ENCODE measurements at regions not wholly inside any gene's neighbourhood (a gene's known extent, or its start where the extent isn't known, plus 50 kb on each side); places are given as distances from the start of the nearest gene placed in this dataset.

GRCh38 chr16:9383281-9383680 lies 291.8 kb downstream of the HAPSTR1 start:
- no peak for DNase-seq
- no peak overlapping the region for H3K27ac ChIP-seq
- TF ChIP-seq POLR2AphosphoS5 (IDR thresholded peaks at IDR 0.05) (no peak), POLR2A (IDR thresholded peaks at IDR 0.05) (no peak), EP300 (IDR thresholded peaks at IDR 0.05) (no peak)
- TF ChIP-seq, protein P1, sequence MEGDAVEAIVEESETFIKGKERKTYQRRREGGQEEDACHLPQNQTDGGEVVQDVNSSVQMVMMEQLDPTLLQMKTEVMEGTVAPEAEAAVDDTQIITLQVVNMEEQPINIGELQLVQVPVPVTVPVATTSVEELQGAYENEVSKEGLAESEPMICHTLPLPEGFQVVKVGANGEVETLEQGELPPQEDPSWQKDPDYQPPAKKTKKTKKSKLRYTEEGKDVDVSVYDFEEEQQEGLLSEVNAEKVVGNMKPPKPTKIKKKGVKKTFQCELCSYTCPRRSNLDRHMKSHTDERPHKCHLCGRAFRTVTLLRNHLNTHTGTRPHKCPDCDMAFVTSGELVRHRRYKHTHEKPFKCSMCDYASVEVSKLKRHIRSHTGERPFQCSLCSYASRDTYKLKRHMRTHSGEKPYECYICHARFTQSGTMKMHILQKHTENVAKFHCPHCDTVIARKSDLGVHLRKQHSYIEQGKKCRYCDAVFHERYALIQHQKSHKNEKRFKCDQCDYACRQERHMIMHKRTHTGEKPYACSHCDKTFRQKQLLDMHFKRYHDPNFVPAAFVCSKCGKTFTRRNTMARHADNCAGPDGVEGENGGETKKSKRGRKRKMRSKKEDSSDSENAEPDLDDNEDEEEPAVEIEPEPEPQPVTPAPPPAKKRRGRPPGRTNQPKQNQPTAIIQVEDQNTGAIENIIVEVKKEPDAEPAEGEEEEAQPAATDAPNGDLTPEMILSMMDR (IDR thresholded peaks at IDR 0.05), result no peak
- H3K9me3 ChIP-seq, result peaks cover 0 to under 1% (median 0%) of the 10 kb centered on the region in 4 donors
- WGBS, 2 donors, result 82 to 91% methylated on average over 3 of the region's 3 CpGs
- no peaks in the 10 kb centered on the region for H3K36me3 ChIP-seq
- no peak overlapping the region for H3K4me3 ChIP-seq
- intact Hi-C loops (cut with DNase I), result no loop called here
- no peaks in the 10 kb centered on the region for H3K27me3 ChIP-seq
- H3K4me1 ChIP-seq, result no peaks in the 10 kb centered on the region

GRCh38 chr16:9384141-9384540 lies 292.7 kb downstream of the HAPSTR1 start:
- no peaks in the 10 kb centered on the region for H3K27me3 ChIP-seq
- no peaks in the 10 kb centered on the region for H3K36me3 ChIP-seq
- no peak overlapping the region for H3K4me3 ChIP-seq
- DNase-seq, result peak; percentile 77
- TF ChIP-seq POLR2A (IDR thresholded peaks at IDR 0.05) (no peak), POLR2AphosphoS5 (IDR thresholded peaks at IDR 0.05) (peak in 1 of 4 donors; percentile 36)
- intact Hi-C loops (cut with DNase I), result no loop called here
- peaks cover 0 to 2% (median 0%) of the 10 kb centered on the region in 4 donors for H3K9me3 ChIP-seq
- no peak overlapping the region for H3K27ac ChIP-seq
- no peaks in the 10 kb centered on the region for H3K4me1 ChIP-seq
- 73 to 85% methylated on average over 4 of the region's 4 CpGs for WGBS, 2 donors

- no peak for DNase-seq
- Histone ChIP-seq H3K4me1 (no peaks in the 10 kb centered on the region), H3K36me3 (no peaks in the 10 kb centered on the region), H3K9me3 (peaks cover 0 to 3% (median under 1%) of the 10 kb centered on the region in 4 donors), H3K4me3 (no peak overlapping the region), H3K27me3 (no peaks in the 10 kb centered on the region), H3K27ac (no peak overlapping the region)
- no peak for TF ChIP-seq POLR2AphosphoS5 (IDR thresholded peaks at IDR 0.05)
- TF ChIP-seq EP300 (IDR thresholded peaks at IDR 0.05), result no peak
- intact Hi-C loops (cut with DNase I), result no loop called here
- 88 to 94% methylated on average over 1 of the region's 1 CpG for WGBS, 2 donors
These were observed 298.2 kb downstream of the HAPSTR1 start for GRCh38 chr16:9389543-9390207.

DNA sequence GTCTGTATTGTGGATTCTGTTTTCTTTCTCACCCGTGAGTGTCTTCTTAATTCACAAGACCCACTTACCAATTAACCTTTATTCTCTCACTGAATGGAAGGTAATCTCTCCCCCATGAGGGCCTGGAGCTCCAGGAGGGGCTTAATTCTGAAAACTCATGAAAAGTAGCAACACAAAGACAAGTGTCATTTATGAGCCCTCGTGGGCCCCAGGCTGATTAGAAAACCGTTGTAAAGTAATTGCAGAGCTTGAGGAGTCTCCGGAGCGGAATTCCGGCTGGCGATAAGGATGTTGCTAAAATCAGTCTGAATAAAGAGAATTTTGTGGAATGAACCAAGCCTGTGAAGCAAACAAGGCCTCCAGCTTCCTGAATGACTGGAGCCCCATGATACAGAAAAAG lies 301.5 kb downstream of the HAPSTR1 start:
- no peaks in the 10 kb centered on the region for H3K4me1 ChIP-seq
- H3K9me3 ChIP-seq, result peaks cover 0 to 3% (median under 1%) of the 10 kb centered on the region in 4 donors
- H3K4me3 ChIP-seq, result no peak overlapping the region
- intact Hi-C loops (cut with DNase I), result no loop called here
- no peak for TF ChIP-seq POLR2AphosphoS5 (IDR thresholded peaks at IDR 0.05)
- no peak for TF ChIP-seq POLR2A (IDR thresholded peaks at IDR 0.05)
- TF ChIP-seq, protein P1 (IDR thresholded peaks at IDR 0.05), result no peak
- no peak for TF ChIP-seq EP300 (IDR thresholded peaks at IDR 0.05)
- WGBS, 2 donors, result 72 to 77% methylated on average over 7 of the region's 7 CpGs
- no peaks in the 10 kb centered on the region for H3K36me3 ChIP-seq
- DNase-seq, result no peak
- no peaks in the 10 kb centered on the region for H3K27me3 ChIP-seq
- no peak overlapping the region for H3K27ac ChIP-seq

DNA sequence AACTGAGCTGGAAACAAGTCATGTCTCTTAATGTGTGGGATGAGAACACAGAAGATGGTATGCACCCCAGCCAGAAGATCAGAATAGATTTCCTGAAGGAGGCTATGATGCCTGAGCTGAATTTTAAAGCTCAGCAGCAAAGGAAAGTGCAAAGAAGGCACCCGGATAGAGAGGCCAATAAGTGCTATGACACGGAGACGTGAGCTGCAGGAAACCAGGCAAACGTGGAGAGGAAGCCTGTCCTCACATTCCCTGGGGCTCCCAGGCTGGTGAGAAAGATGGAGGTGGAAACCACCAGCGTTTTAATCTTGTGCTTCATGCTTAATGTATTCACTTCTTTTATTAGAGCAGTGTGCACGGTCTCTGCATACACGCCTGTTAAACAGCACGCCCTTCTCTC lies 302.1 kb downstream of the HAPSTR1 start:
- WGBS, 2 donors, result 54 to 63% methylated on average over 8 of the region's 8 CpGs
- Histone ChIP-seq H3K9me3 (peaks cover 0 to 3% (median 0%) of the 10 kb centered on the region in 4 donors), H3K36me3 (no peaks in the 10 kb centered on the region), H3K4me1 (no peaks in the 10 kb centered on the region), H3K27ac (no peak overlapping the region), H3K27me3 (no peaks in the 10 kb centered on the region), H3K4me3 (no peak overlapping the region)
- DNase-seq, result no peak
- intact Hi-C loops (cut with DNase I), result no loop called here
- TF ChIP-seq EP300 (IDR thresholded peaks at IDR 0.05) (no peak), POLR2AphosphoS5 (IDR thresholded peaks at IDR 0.05) (no peak), POLR2A (IDR thresholded peaks at IDR 0.05) (no peak)
- TF ChIP-seq, protein P1 (IDR thresholded peaks at IDR 0.05), result no peak

DNA sequence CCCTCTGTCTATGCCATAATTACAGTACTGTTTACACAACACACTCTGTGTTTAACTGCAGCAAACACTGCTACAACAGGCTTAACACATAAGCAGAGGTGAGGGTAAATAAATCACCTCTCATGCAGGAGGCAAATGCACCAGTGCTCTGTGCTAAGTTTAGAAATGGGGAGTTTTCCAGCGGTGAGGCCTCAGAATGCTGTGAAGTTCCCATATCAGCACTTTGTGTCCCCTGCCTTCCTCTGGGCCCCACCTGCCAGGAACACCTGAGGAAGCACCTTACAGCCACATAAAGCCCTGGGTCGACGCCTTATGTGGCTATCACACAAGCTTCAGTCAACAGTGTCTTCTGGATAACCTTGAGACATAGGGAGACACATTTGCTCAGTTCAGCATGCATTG lies 304.5 kb downstream of the HAPSTR1 start:
- H3K4me3 ChIP-seq, result no peak overlapping the region
- DNase-seq, result no peak

More for the DNA sequence above, 304.5 kb downstream of the HAPSTR1 start:
- Histone ChIP-seq H3K27ac (no peak overlapping the region), H3K4me1 (no peaks in the 10 kb centered on the region), H3K9me3 (no peaks in the 10 kb centered on the region), H3K36me3 (no peaks in the 10 kb centered on the region), H3K27me3 (no peaks in the 10 kb centered on the region)
- 18 to 59% methylated on average over 3 of the region's 3 CpGs for WGBS, 2 donors
- TF ChIP-seq POLR2A (IDR thresholded peaks at IDR 0.05) (no peak), POLR2AphosphoS5 (IDR thresholded peaks at IDR 0.05) (no peak), EP300 (IDR thresholded peaks at IDR 0.05) (no peak)
- TF ChIP-seq, protein P1 (IDR thresholded peaks at IDR 0.05), result no peak
- intact Hi-C loops (cut with DNase I), result no loop called here

All from sigmoid colon (tissue), 6 donors.